Vagina (tissue), 2 donors: ENCODE measurements at regions not wholly inside any gene's neighbourhood (a gene's known extent, or its start where the extent isn't known, plus 50 kb on each side); places are given as distances from the start of the nearest gene placed in this dataset.

Source experiments
- DNase-seq, 2 donors: peaks; one replicate each; pipeline ENCODE4 v3.0.0-alpha.2; 2017; ENCODE audit errors: extremely low spot score in 2 of 2
- H3K27ac ChIP-seq: fragments of 200-600 bp; sonication (generic); one replicate; pipeline ENCODE4 v1.5.1; 2019
- H3K27me3 ChIP-seq: fragments of 200-600 bp; sonication (generic); one replicate; pipeline ENCODE4 v1.5.1; 2019
- H3K36me3 ChIP-seq, 2 donors: fragments of 200-600 bp; sonication (generic); one replicate each; pipeline ENCODE4 v1.5.1; 2017 to 2019
- H3K4me1 ChIP-seq: fragments of 200-600 bp; sonication (generic); one replicate; pipeline ENCODE4 v1.5.1; 2019
- H3K4me3 ChIP-seq, 2 donors: fragments of 200-600 bp; sonication (generic); 1 replicate in 1 of 2; 2 replicates in 1 of 2; pipeline ENCODE4 v1.5.1; 2016 to 2019
- H3K9me3 ChIP-seq: fragments of 200-600 bp; sonication (generic); one replicate; pipeline ENCODE4 v1.5.1; 2019
- POLR2A ChIP-seq, 2 donors: fragments of 450-650 bp; IDR thresholded peaks; one replicate each; pipeline ENCODE4 v1.6.1; 2017; ENCODE audit warnings: antibody characterized with exemption in 2 of 2, mild to moderate bottlenecking in 2 of 2, moderate library complexity in 2 of 2
- POLR2AphosphoS5 ChIP-seq, 2 donors: sonication (generic); formaldehyde crosslinking; IDR thresholded peaks; one replicate each; pipeline ENCODE4 v1.9.0; 2017; ENCODE audit warnings: antibody characterized with exemption in 2 of 2, mild to moderate bottlenecking in 2 of 2, low read depth in 1 of 2; ENCODE audit not compliant: insufficient read depth in 1 of 2
- intact Hi-C: fragments of 100-400 bp; cut with DNase I; formaldehyde crosslinking; loops from one replicate; pipeline ENCODE4 v1.15.1; 2023
- TF ChIP-seq, protein P1 (sequence below), 3 experiments: fragments of 450-650 bp in 2 of 3; fragments of 200-600 bp in 1 of 3; sonication (generic) in 1 of 3; IDR thresholded peaks; one replicate each; pipeline ENCODE4 v1.5.1; 2017 to 2019; ENCODE audit warnings: antibody characterized with exemption in 3 of 3, mild to moderate bottlenecking in 2 of 3, moderate library complexity in 2 of 3

GRCh38 chr3:55349851-55350250 lies 137.3 kb downstream of the WNT5A start:
- TF ChIP-seq POLR2A (IDR thresholded peaks at IDR 0.05) (no peak), POLR2AphosphoS5 (IDR thresholded peaks at IDR 0.05; ENCODE audit: insufficient read depth in 1 of 2, low read depth in 1 of 2) (no peak)
- TF ChIP-seq, protein P1, sequence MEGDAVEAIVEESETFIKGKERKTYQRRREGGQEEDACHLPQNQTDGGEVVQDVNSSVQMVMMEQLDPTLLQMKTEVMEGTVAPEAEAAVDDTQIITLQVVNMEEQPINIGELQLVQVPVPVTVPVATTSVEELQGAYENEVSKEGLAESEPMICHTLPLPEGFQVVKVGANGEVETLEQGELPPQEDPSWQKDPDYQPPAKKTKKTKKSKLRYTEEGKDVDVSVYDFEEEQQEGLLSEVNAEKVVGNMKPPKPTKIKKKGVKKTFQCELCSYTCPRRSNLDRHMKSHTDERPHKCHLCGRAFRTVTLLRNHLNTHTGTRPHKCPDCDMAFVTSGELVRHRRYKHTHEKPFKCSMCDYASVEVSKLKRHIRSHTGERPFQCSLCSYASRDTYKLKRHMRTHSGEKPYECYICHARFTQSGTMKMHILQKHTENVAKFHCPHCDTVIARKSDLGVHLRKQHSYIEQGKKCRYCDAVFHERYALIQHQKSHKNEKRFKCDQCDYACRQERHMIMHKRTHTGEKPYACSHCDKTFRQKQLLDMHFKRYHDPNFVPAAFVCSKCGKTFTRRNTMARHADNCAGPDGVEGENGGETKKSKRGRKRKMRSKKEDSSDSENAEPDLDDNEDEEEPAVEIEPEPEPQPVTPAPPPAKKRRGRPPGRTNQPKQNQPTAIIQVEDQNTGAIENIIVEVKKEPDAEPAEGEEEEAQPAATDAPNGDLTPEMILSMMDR (IDR thresholded peaks at IDR 0.05), result no peak
- intact Hi-C loops, result no loop called here
- Histone ChIP-seq H3K36me3 (no peaks in the 10 kb centered on the region), H3K4me1 (no peaks in the 10 kb centered on the region), H3K4me3 (no peak overlapping the region), H3K9me3 (no peaks in the 10 kb centered on the region), H3K27me3 (no peaks in the 10 kb centered on the region), H3K27ac (no peak overlapping the region)
- no peak for DNase-seq

DNA sequence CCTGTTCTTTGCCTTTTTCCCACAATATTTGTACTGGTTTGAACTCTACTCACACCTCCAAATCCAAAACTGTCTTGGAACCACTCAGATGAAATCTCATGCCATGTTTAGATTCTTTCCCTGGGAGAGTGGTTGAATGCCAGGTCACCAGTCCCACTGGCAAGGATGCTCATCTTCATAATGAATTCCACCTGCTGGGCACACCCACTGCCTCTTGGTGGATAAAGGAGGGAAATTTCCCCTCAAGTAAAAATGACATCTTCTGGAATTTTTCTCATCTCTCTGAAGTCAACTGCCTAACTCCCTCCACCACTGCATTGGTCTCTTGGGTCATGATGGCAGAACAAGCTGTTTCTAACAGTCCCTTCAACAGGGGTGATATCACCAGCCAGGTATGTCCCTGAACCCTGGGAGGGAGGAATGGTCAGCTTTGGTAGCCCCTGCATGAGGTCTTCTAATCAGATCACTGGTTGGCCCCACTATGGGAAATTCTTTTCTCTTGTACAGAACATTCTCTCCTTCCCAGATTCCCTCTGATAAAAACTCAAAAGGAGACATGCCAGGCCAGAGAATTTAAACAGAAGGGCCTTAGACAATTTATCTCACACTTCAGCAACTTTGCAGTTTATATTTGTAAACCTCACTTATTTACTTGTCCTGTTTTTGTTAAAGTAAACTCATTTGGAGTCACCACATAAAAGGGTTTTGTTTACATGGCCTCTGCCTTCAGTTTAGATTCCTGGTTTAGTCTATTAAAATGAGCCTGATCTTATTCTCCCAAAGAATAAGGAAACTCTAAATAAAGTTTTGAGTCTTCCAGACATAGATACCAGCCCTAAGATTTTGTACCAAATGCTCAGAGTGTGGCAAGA lies 143.4 kb downstream of the WNT5A start:
- Histone ChIP-seq H3K4me1 (no peaks in the 10 kb centered on the region), H3K9me3 (no peaks in the 10 kb centered on the region), H3K27me3 (no peaks in the 10 kb centered on the region), H3K4me3 (no peak overlapping the region), H3K27ac (no peak overlapping the region), H3K36me3 (no peaks in the 10 kb centered on the region)
- no peak for DNase-seq
- TF ChIP-seq POLR2A (IDR thresholded peaks at IDR 0.05) (no peak), POLR2AphosphoS5 (IDR thresholded peaks at IDR 0.05; ENCODE audit: insufficient read depth in 1 of 2, low read depth in 1 of 2) (no peak)
- TF ChIP-seq, protein P1 (IDR thresholded peaks at IDR 0.05), result no peak
- intact Hi-C loops, result no loop called here

GRCh38 chr3:55341502-55342031 lies 145.5 kb downstream of the WNT5A start:
- TF ChIP-seq POLR2AphosphoS5 (IDR thresholded peaks at IDR 0.05; ENCODE audit: insufficient read depth in 1 of 2, low read depth in 1 of 2), result no peak
- Histone ChIP-seq H3K27ac (no peak overlapping the region), H3K27me3 (no peaks in the 10 kb centered on the region), H3K36me3 (no peaks in the 10 kb centered on the region), H3K4me1 (no peaks in the 10 kb centered on the region), H3K4me3 (no peak overlapping the region), H3K9me3 (no peaks in the 10 kb centered on the region)
- intact Hi-C loops, result no loop called here
- no peak for DNase-seq

DNA sequence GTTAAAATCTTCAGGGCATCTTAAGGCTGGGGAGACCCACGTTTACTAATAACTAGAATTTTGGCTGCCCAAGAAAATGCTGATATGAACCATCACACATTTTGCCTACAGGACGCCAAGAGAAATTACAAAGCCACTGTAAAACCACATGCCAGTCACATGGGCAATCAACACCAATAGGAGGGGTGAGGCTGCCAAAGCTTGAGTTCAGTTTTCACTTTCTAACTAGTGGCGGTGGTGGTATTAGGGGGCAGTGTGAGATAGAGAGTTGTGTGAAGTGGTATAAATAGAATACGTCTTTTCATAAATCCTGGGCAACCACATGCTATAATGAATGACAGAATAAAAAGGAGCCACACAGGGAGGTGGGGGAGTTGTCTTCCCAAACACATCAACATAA lies 147.3 kb downstream of the WNT5A start:
- H3K27ac ChIP-seq, result no peak overlapping the region
- no peak overlapping the region for H3K4me3 ChIP-seq
- H3K9me3 ChIP-seq, result no peaks in the 10 kb centered on the region
- intact Hi-C loops, result no loop called here
- DNase-seq, result no peak
- no peaks in the 10 kb centered on the region for H3K4me1 ChIP-seq
- no peaks in the 10 kb centered on the region for H3K27me3 ChIP-seq
- H3K36me3 ChIP-seq, result no peaks in the 10 kb centered on the region
- no peak for TF ChIP-seq POLR2A (IDR thresholded peaks at IDR 0.05)
- TF ChIP-seq, protein P1 (IDR thresholded peaks at IDR 0.05), result no peak
- no peak for TF ChIP-seq POLR2AphosphoS5 (IDR thresholded peaks at IDR 0.05; ENCODE audit: insufficient read depth in 1 of 2, low read depth in 1 of 2)

GRCh38 chr3:55339390-55339789 lies 147.7 kb downstream of the WNT5A start:
- no peaks in the 10 kb centered on the region for H3K36me3 ChIP-seq

DNA sequence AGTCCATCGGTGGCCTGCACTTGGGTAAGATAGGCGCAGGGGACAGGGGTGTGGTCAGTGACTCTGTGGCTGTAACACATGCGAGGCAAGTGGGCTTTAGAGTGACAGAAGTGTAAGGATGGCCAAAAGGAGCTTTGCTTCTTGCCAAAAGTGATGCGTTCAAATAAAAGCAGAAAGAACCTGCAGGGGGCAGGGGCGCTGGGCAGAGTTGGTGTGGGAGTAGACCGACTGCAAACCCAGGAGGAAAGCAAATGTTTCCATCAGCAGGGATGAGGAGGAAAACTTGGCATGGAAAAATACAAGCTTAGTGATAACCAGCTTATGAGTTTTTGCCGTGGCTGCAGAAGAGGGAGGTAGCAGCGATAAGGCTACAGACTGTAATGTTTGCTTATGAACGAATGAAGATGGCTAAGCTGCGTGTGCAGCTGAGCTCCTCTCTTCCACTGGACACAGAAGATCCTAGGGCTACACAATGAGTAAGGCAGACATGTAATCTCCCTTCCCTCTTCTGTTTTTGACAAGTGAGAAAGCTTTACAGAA lies 149.4 kb downstream of the WNT5A start:
- Histone ChIP-seq H3K36me3 (no peaks in the 10 kb centered on the region), H3K9me3 (no peaks in the 10 kb centered on the region), H3K27ac (no peak overlapping the region), H3K4me1 (no peaks in the 10 kb centered on the region), H3K27me3 (no peaks in the 10 kb centered on the region), H3K4me3 (no peak overlapping the region)
- intact Hi-C loops, result no loop called here
- TF ChIP-seq, protein P1 (IDR thresholded peaks at IDR 0.05), result no peak
- TF ChIP-seq POLR2AphosphoS5 (IDR thresholded peaks at IDR 0.05; ENCODE audit: insufficient read depth in 1 of 2, low read depth in 1 of 2) (no peak), POLR2A (IDR thresholded peaks at IDR 0.05) (no peak)
- DNase-seq, result no peak

More at GRCh38 chr3:55339390-55339789, 147.7 kb downstream of the WNT5A start:
- no peak for TF ChIP-seq POLR2A (IDR thresholded peaks at IDR 0.05)
- Histone ChIP-seq H3K27ac (no peak overlapping the region), H3K4me3 (no peak overlapping the region), H3K9me3 (no peaks in the 10 kb centered on the region), H3K4me1 (no peaks in the 10 kb centered on the region), H3K27me3 (no peaks in the 10 kb centered on the region)
- no peak for DNase-seq
- intact Hi-C loops, result no loop called here
